ACC112 (cell line): ENCODE measurements at regions not wholly inside any gene's neighbourhood (a gene's known extent, or its start where the extent isn't known, plus 50 kb on each side); places are given as distances from the start of the nearest gene placed in this dataset.

ENCODE experiments used
- H2AFZ ChIP-seq: fragments of 200-600 bp; sonication (generic); one replicate; pipeline ENCODE4 v1.6.0; 2017; ENCODE audit warnings: antibody characterized with exemption, low read length; ENCODE audit not compliant: unreplicated experiment
- H3K27ac ChIP-seq: fragments of 200-600 bp; sonication (generic); 2 replicates; pipeline ENCODE4 v1.5.1; 2014; ENCODE audit warnings: low read depth, mild to moderate bottlenecking, antibody characterized with exemption, low read length, moderate library complexity
- H3K27me3 ChIP-seq: fragments of 200-600 bp; sonication (generic); 2 replicates; pipeline ENCODE4 v1.6.1; 2014; ENCODE audit warnings: mild to moderate bottlenecking, antibody characterized with exemption, low read length, moderate library complexity, mixed read lengths; ENCODE audit not compliant: insufficient read depth
- H3K36me3 ChIP-seq: fragments of 200-600 bp; sonication (generic); 2 replicates; pipeline ENCODE4 v1.6.1; 2016; ENCODE audit warnings: mild to moderate bottlenecking, antibody characterized with exemption, low read length, moderate library complexity, mixed read lengths; ENCODE audit not compliant: insufficient read depth
- H3K4me1 ChIP-seq: fragments of 200-600 bp; sonication (generic); one replicate; pipeline ENCODE4 v1.6.1; 2016; ENCODE audit warnings: low read length, mixed read lengths; ENCODE audit not compliant: insufficient read depth, unreplicated experiment, control insufficient read depth
- H3K4me3 ChIP-seq: fragments of 200-600 bp; sonication (generic); 2 replicates; pipeline ENCODE4 v1.5.1; 2014; ENCODE audit warnings: mild to moderate bottlenecking, low read depth, low read length
- H3K79me2 ChIP-seq: fragments of 200-600 bp; sonication (generic); one replicate; pipeline ENCODE4 v1.6.0; 2016; ENCODE audit warnings: low read length; ENCODE audit not compliant: control insufficient read depth, unreplicated experiment, insufficient read depth

DNA sequence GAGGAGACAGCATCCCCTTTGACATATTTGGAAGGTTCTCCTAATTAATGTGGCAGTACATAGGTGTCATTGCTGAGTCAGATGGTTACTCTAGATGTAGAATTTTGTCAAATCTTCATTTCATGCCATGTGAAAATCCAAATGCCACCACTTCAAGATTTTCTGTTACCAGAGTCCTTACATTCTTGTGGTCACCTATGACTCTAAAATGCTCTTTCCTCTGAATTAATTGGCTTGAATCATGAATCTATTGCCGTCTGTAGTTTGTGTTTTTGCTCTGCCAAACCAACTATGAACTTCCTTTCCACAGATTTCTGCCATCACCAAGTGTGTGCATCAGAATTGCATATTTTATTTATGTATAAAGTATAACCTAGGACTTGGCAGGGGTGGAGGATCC, 269.4 kb upstream of the ZPLD1 start:
- Histone ChIP-seq H3K27ac (peak overlapping the region; percentile 97), H3K4me3 (no peak overlapping the region), H3K36me3 (no peaks in the 10 kb centered on the region), H3K4me1 (peaks cover 33% of the 10 kb centered on the region), H3K79me2 (no peaks in the 10 kb centered on the region), H2AFZ (no peak overlapping the region), H3K27me3 (no peaks in the 10 kb centered on the region)

DNA sequence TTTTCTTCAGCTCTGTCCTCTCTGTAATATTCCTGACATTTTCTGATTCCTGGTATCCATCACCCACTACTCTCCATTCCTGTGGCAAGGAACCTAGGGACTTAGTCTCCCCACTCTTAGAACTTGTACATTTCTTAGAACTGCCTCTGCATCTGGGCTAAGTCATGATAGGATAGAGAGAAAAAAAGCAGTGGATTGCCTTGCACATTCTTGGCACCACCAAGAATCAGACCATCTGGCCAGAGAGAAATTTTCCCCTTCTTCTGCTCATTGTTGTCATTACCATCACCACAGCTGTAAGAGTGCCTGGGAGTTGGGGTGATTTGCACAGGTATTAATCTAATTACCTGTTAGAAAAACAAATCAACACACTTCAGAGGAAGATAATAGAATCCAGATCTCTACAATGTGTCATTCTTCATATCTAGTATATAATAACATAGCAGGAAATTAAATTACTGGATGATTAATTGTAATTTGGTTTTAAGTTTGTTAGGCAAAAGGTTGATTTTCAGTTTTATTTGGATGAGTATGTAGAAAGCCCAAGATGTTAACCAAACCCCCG, 264.8 kb upstream of the ZPLD1 start:
- Histone ChIP-seq H3K27me3 (no peaks in the 10 kb centered on the region), H3K36me3 (no peaks in the 10 kb centered on the region), H3K4me3 (no peak overlapping the region), H2AFZ (no peak overlapping the region), H3K79me2 (no peaks in the 10 kb centered on the region), H3K27ac (no peak overlapping the region), H3K4me1 (peaks cover 14% of the 10 kb centered on the region)

DNA sequence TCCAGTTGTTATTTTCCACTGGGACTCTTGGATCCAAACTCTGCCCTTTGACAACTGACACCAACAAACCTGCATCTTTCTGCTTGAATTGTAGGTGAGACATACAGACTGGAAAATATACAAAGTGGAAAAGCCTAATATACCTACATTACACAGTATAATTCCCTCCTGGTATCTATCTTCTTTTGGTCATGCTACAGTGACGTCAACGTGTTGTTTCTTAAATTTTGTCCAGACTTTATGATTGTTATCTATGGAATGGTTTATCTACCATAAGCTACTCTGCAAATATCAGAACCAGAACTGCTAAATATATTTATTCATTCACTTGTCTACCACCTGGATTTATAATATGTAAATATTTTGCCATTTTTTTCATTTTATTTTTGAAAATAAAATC, 264.3 kb upstream of the ZPLD1 start:
- Histone ChIP-seq H3K27me3 (no peaks in the 10 kb centered on the region), H3K27ac (no peak overlapping the region), H3K4me3 (no peak overlapping the region), H3K79me2 (no peaks in the 10 kb centered on the region), H3K36me3 (no peaks in the 10 kb centered on the region), H2AFZ (no peak overlapping the region), H3K4me1 (peaks cover 19% of the 10 kb centered on the region)

DNA sequence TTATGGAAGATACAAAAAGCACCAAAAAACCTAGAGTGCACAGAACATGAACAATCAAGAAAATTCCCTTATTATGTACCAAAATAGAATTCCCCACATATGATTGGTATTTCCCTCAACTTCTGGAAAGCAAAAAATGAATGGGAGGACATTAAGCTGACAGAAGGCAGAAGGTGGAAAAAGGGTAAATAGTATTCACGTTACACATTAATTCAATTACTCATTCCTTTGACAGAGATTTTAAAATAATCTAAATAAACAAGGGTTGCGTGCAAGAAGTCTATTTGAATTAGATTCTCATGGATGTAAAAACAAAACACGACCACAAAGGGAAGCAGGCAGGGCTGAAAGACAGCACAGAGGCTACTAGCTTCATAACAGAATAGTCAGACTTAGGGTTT, 260.5 kb upstream of the ZPLD1 start:
- H3K4me3 ChIP-seq = peak overlapping the region; percentile 18; the same call in 1 of the 2 replicates
- H3K79me2 ChIP-seq = no peaks in the 10 kb centered on the region
- H3K27ac ChIP-seq = peak overlapping the region; percentile 95
- peak overlapping the region; percentile 57 for H2AFZ ChIP-seq
- no peaks in the 10 kb centered on the region for H3K36me3 ChIP-seq
- no peaks in the 10 kb centered on the region for H3K27me3 ChIP-seq
- H3K4me1 ChIP-seq = peaks cover 32% of the 10 kb centered on the region

DNA sequence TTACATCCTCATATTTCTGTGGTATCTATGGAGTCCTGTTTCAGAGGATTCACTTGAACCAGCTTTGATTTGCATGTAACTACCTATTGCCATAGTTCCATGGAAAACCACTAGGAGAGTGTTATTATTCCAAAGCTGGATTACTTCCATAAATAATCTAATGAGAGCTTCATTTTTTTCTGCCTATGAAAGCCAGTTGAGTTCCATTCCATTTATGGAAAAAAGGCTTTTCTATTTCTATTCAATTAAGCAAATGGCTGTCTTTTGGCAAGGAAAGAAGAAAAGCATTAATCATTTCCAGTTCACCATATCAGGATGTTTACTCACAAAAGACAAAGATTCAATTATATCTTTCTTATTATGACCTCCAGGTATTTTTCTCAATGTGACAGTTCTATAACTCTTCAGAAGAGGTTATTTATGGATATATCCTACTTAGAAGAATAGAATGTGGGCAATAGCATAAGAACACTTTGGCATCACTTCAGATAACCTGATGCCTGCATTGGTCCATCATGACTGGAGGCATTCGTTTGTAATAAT, 259.9 kb upstream of the ZPLD1 start:
- Histone ChIP-seq H3K27ac (peak overlapping the region; percentile 95), H2AFZ (peak overlapping the region; percentile 57), H3K36me3 (no peaks in the 10 kb centered on the region), H3K4me3 (peak overlapping the region; percentile 18; the same call in 1 of the 2 replicates), H3K27me3 (no peaks in the 10 kb centered on the region), H3K4me1 (peaks cover 37% of the 10 kb centered on the region), H3K79me2 (no peaks in the 10 kb centered on the region)

DNA sequence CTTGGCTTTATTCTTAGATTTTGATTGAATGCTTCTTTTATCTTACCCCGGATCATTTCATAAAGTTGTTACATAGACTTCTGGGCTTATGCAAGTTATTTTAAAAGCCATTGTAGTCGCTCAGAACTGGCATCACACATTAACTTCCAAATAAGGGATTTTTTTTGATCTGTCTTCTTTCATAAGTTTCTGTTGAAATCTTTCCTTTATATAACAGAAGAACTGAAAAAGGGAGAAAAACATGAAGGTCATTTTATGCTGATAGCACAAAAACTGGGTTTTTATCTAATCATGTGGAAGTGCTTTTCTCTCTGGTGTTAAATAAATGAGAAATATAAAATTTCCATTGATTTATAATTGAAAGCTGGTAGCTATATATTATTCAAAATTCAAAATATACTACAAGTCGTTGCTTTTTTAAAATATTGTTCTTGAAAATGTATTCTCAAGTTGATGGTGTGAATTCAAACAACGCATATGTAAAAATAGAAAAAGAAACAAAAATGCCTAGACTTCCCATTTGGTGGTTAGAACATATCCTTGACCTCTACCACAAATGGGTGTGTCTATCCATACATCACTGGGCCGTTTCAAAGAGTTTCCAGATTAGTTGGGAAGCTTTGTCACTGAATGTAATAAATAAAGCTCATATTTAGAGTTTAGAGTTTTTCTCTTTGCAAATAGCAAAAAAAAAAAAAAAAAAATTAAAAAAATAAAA, 258.3 kb upstream of the ZPLD1 start:
- H3K79me2 ChIP-seq = no peaks in the 10 kb centered on the region
- no peaks in the 10 kb centered on the region for H3K27me3 ChIP-seq
- H3K27ac ChIP-seq = no peak overlapping the region
- no peak overlapping the region for H2AFZ ChIP-seq
- H3K4me3 ChIP-seq = no peak overlapping the region
- H3K4me1 ChIP-seq = peaks cover 52% of the 10 kb centered on the region
- H3K36me3 ChIP-seq = no peaks in the 10 kb centered on the region

DNA sequence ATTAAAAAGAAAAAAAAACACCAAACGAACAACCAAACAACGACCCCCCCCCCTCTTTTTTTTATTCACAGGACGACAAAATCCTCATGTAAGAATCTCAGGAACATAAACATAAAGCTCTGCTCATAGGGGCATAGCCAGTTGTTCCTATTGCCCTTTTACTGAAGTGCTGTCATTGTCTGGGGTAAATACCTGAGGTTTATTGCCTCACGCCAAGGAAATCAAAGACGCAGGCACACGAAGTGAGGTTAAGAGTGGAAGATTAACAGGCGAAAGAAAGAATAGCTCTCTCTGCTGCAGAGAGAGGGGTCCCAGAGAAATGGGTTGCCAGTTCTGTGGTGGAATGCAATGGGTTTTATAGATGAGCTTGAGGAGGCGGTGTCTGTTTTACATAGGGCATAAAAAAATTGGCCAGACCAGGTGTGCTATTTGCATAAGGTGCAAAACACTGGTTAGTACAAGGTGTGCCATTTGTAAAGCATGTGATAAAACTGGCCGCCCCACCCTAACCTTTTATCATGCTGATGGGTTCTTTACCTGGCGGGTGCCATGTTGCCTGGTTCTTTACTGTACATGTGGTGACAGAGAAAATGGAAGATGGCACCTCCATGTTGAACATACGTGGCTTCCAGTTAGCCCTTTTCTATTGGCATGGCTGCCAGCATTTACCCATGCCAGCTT, 257.6 kb upstream of the ZPLD1 start:
- Histone ChIP-seq H3K36me3 (no peaks in the 10 kb centered on the region), H3K27me3 (no peaks in the 10 kb centered on the region), H3K79me2 (no peaks in the 10 kb centered on the region), H3K4me1 (peaks cover 59% of the 10 kb centered on the region), H2AFZ (no peak overlapping the region), H3K27ac (no peak overlapping the region), H3K4me3 (no peak overlapping the region)

DNA sequence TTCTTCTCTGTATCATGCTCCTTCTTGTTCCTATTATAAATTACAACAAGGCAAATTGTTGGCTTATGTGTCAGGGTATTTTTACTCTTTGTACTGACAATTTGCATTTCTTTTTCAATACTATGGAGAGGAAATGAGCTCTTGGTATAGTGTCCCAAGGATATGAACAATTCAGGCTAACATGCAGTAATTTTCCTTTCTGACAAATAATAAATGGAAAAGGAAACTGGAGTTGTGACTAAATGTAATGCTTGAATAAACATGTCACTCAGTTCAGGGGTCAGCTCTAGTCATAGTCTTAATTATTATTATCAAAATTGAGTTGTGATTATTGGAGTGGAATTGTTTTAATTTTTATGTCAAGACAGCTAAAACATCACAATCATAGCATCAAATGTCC, 256.0 kb upstream of the ZPLD1 start:
- H2AFZ ChIP-seq = peak overlapping the region; percentile 25
- H3K27ac ChIP-seq = peak overlapping the region; percentile 90
- peaks cover 61% of the 10 kb centered on the region for H3K4me1 ChIP-seq

DNA sequence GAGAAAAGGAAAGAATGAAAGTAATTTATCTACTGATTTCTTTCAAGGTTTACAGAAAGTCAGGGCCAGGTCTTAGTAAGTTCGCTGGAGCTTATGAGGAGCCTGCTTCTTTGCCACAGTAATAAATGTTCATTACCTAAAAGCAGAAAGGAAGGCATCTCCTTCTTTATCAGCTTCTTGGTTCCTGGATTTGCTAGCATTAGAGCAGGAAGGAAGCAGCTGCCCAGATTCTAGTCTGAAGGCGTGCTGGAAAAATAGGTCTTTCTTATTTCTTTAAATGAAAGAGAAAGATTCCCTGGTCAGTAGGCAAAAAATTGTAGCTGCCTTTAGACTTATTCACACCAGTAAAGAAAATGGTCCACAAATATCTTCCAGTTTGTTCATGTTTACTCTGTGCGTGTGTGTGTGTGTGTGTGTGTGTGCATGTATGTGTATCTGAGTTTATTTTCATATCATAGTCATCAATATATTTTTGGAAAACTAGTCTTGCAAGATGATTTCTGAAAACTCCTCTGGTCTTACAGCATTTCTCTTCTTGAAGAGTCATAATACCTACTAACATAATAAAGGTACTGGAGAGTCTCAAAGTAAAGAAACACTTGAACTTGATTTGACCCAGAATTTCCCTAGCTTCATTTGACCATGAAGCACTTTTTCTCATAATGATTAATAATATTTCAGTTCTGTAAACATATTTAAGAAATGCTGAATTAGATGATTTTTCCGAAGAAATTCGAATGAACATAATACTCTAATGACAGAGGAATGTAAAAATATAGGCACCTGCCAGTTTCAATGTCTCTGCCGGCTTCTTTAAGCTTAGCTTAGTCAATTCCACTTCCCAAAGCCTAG, 255.3 kb upstream of the ZPLD1 start:
- Histone ChIP-seq H3K4me3 (peak overlapping the region; percentile 41), H2AFZ (peak overlapping the region; percentile 66), H3K27ac (peak overlapping the region; percentile 90), H3K36me3 (no peaks in the 10 kb centered on the region), H3K27me3 (no peaks in the 10 kb centered on the region), H3K4me1 (peaks cover 54% of the 10 kb centered on the region), H3K79me2 (no peaks in the 10 kb centered on the region)

More for the DNA sequence above, 256.0 kb upstream of the ZPLD1 start:
- Histone ChIP-seq H3K27me3 (no peaks in the 10 kb centered on the region), H3K4me3 (no peak overlapping the region), H3K79me2 (no peaks in the 10 kb centered on the region), H3K36me3 (no peaks in the 10 kb centered on the region)

DNA sequence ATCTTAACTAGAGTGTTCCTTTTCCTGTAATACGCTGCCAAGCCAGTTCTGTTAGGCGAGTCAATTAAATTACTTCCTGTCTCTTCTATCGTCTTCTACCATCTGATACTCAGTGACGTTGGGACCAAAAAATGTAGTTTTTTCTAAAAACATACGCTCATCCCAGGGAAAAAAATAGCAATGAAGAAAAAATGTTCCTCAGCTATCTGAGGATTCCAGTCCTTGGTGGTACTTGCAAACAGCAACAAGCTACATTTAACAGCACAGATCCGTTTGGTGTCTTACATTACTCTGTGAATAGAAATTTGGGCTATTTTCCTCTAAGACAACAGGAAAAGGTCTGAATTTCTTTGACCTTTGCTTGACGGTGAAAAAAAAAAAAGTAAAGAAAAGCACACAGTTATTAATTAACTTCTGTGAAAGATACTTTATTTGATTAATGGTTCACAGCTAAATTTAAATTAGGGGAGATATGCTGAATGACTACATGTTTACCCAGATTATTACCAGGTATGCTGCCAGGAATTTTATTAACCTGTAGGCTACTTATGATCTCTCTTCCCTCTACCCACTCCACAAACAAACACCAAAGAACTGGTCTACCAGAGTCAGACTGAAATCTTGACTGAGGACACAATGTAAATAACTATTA, 254.4 kb upstream of the ZPLD1 start:
- no peaks in the 10 kb centered on the region for H3K36me3 ChIP-seq
- peak overlapping the region; percentile 66 for H2AFZ ChIP-seq
- peak overlapping the region; percentile 41 for H3K4me3 ChIP-seq
- H3K4me1 ChIP-seq = peaks cover 46% of the 10 kb centered on the region
- H3K27me3 ChIP-seq = no peaks in the 10 kb centered on the region
- no peaks in the 10 kb centered on the region for H3K79me2 ChIP-seq
- H3K27ac ChIP-seq = peak overlapping the region; percentile 90
